H1 (cell line): ENCODE measurements at regions not wholly inside any gene's neighbourhood (a gene's known extent, or its start where the extent isn't known, plus 50 kb on each side); places are given as distances from the start of the nearest gene placed in this dataset.
A peak's percentile ranks its signal among the peaks of the same experiment; 100 is the strongest.

Source experiments
- CTCF ChIA-PET: fragments of 300-600 bp; sonication (Branson Sonifier 250); formaldehyde crosslinking; loops from one replicate; lab custom pipeline; 2021; ENCODE audit not compliant: partially characterized antibody; lab: Charles Lee
- POLR2A ChIA-PET: fragments of 300-600 bp; sonication (Branson Sonifier 250); formaldehyde crosslinking; loops from one replicate; lab custom pipeline; 2021; ENCODE audit warnings: inconsistent platforms; ENCODE audit not compliant: partially characterized antibody; lab: Charles Lee
- DNase-seq, 2 experiments: peaks; one replicate each; pipeline versions ENCODE4 v3.0.0 to v3.0.0-alpha.2; 2010 to 2022; ENCODE audit warnings: low spot score in 2 of 2, low read depth in 1 of 2, mixed read lengths in 1 of 2
- FAIRE-seq: peaks from 2 replicates; lab custom pipeline; 2011; peaks lifted over from hg19 to GRCh38; lab: Jason Lieb, UNC
- H2AFZ ChIP-seq: 2 replicates; pipeline ENCODE4 v1.8.1; 2012; ENCODE audit warnings: low read length, inconsistent platforms
- H2AK5ac ChIP-seq: 2 replicates; pipeline ENCODE4 v1.6.1; 2013; ENCODE audit warnings: low read depth, low read length
- H2BK120ac ChIP-seq: replicated peaks from 2 replicates; pipeline ENCODE3; 2013; ENCODE audit warnings: low read depth, low read length, inconsistent platforms
- H2BK12ac ChIP-seq: 2 replicates; pipeline ENCODE4 v1.6.1; 2013; ENCODE audit warnings: low read depth, low read length
- H2BK15ac ChIP-seq: 2 replicates; pipeline ENCODE4 v1.6.1; 2013; ENCODE audit warnings: low read length
- H2BK20ac ChIP-seq: 2 replicates; pipeline ENCODE4 v1.6.1; 2013; ENCODE audit warnings: low read length
- H2BK5ac ChIP-seq: 2 replicates; pipeline ENCODE4 v1.6.1; 2013; ENCODE audit warnings: low read depth, low read length
- H3K14ac ChIP-seq: 2 replicates; pipeline ENCODE4 v1.6.1; 2013; ENCODE audit warnings: inconsistent platforms; ENCODE audit not compliant: insufficient read length
- H3K18ac ChIP-seq: 2 replicates; pipeline ENCODE4 v1.6.1; 2013; ENCODE audit warnings: low read length; ENCODE audit errors: extremely low read depth
- H3K23ac ChIP-seq: 2 replicates; pipeline ENCODE4 v1.6.1; 2013; ENCODE audit warnings: inconsistent platforms; ENCODE audit not compliant: insufficient read length
- H3K23me2 ChIP-seq: 2 replicates; pipeline ENCODE4 v1.6.1; 2013; ENCODE audit warnings: low read depth, low read length
- H3K27ac ChIP-seq: 2 replicates; pipeline ENCODE4 v1.6.1; 2011; ENCODE audit warnings: low read depth, low read length, inconsistent platforms
- H3K27me3 ChIP-seq, 4 experiments: replicated peaks in 1 of 4; 1 replicate in 1 of 4; 2 replicates in 3 of 4; pipeline versions ENCODE4 v1.6.1 to v1.8.1; 2011 to 2013; ENCODE audit warnings: low read length in 3 of 4, mild to moderate bottlenecking in 3 of 4, inconsistent platforms in 2 of 4, mixed read lengths in 2 of 4, moderate library complexity in 1 of 4; ENCODE audit not compliant: control insufficient read depth in 3 of 4, insufficient read depth in 3 of 4; ENCODE audit errors: extremely low read depth in 1 of 4
- H3K36me3 ChIP-seq, 4 experiments: 2 replicates each; pipeline versions ENCODE4 v1.6.1 to v1.8.1; 2011 to 2013; ENCODE audit warnings: mild to moderate bottlenecking in 4 of 4, low read length in 3 of 4, moderate library complexity in 2 of 4, control low read depth in 1 of 4, inconsistent platforms in 1 of 4; ENCODE audit not compliant: insufficient read depth in 4 of 4, control insufficient read depth in 2 of 4
- H3K4ac ChIP-seq: replicated peaks from 2 replicates; pipeline ENCODE3; 2013; ENCODE audit warnings: low read length, low read depth, mixed read lengths, inconsistent platforms; ENCODE audit not compliant: insufficient read length
- H3K4me1 ChIP-seq, 4 experiments: replicated peaks in 1 of 4; 1 replicate in 1 of 4; 2 replicates in 3 of 4; pipeline versions ENCODE4 v1.6.1 to v1.8.1; 2011 to 2013; ENCODE audit warnings: low read length in 3 of 4, inconsistent platforms in 2 of 4, mixed read lengths in 1 of 4; ENCODE audit not compliant: insufficient read depth in 4 of 4, control insufficient read depth in 3 of 4
- H3K4me2 ChIP-seq, 2 experiments: 2 replicates each; pipeline versions ENCODE4 v1.6.1 to v1.8.1; 2011 to 2013; ENCODE audit warnings: low read depth in 2 of 2, low read length in 2 of 2, control low read depth in 1 of 2, inconsistent platforms in 1 of 2, mild to moderate bottlenecking in 1 of 2; ENCODE audit not compliant: insufficient read depth in 1 of 2
- H3K4me3 ChIP-seq, 4 experiments: fragments of 200-600, 300-600 bp in 1 of 4; sonication (generic), shearing (Covaris generic), sonication (Bioruptor Twin) in 1 of 4; 2 replicates each; pipeline versions ENCODE4 v1.5.1 to v1.8.1; 2011 to 2016; ENCODE audit warnings: low read length in 4 of 4, low read depth in 3 of 4, control low read depth in 2 of 4, inconsistent platforms in 2 of 4, mild to moderate bottlenecking in 2 of 4, mixed read lengths in 1 of 4, moderate library complexity in 1 of 4; ENCODE audit not compliant: insufficient read depth in 2 of 4; ENCODE audit errors: extremely low read depth in 1 of 4
- H3K56ac ChIP-seq: replicated peaks from 2 replicates; pipeline ENCODE3; 2013; ENCODE audit warnings: low read depth, mild to moderate bottlenecking, mixed read lengths, low read length, inconsistent platforms; ENCODE audit not compliant: insufficient read length
- H3K79me1 ChIP-seq: 2 replicates; pipeline ENCODE4 v1.6.1; 2013; ENCODE audit warnings: low read depth, low read length, control low read depth
- H3K79me2 ChIP-seq, 2 experiments: 2 replicates each; pipeline versions ENCODE4 v1.6.1 to v1.8.1; 2012 to 2013; ENCODE audit warnings: low read length in 2 of 2, mild to moderate bottlenecking in 2 of 2, inconsistent platforms in 1 of 2; ENCODE audit not compliant: insufficient read depth in 2 of 2, control insufficient read depth in 1 of 2
- H3K9ac ChIP-seq, 4 experiments: replicated peaks in 1 of 4; 1 replicate in 1 of 4; 2 replicates in 3 of 4; pipeline versions ENCODE4 v1.6.1 to v1.8.1; 2011 to 2013; ENCODE audit warnings: low read depth in 3 of 4, low read length in 3 of 4, control low read depth in 2 of 4, mild to moderate bottlenecking in 2 of 4, moderate library complexity in 2 of 4, inconsistent platforms in 1 of 4; ENCODE audit errors: extremely low read depth in 1 of 4
- H3K9me3 ChIP-seq, 2 experiments: 2 replicates each; pipeline versions ENCODE4 v1.6.1 to v1.8.1; 2012 to 2013; ENCODE audit warnings: mild to moderate bottlenecking in 2 of 2, moderate library complexity in 2 of 2, control low read depth in 1 of 2, inconsistent platforms in 1 of 2, low read depth in 1 of 2, low read length in 1 of 2, mixed read lengths in 1 of 2; ENCODE audit not compliant: insufficient read depth in 2 of 2
- H4K20me1 ChIP-seq, 2 experiments: replicated peaks in 1 of 2; 2 replicates each; pipeline versions ENCODE3 to v1.8.1; 2011 to 2013; ENCODE audit warnings: inconsistent platforms in 2 of 2, low read length in 2 of 2, mild to moderate bottlenecking in 1 of 2; ENCODE audit not compliant: insufficient read depth in 2 of 2, control insufficient read depth in 1 of 2
- H4K5ac ChIP-seq: 2 replicates; pipeline ENCODE4 v1.6.1; 2013; ENCODE audit warnings: low read length, low read depth, mixed read lengths, inconsistent platforms; ENCODE audit not compliant: insufficient read length
- H4K8ac ChIP-seq: 2 replicates; pipeline ENCODE4 v1.8.0; 2013; ENCODE audit warnings: mild to moderate bottlenecking, moderate library complexity, low read length, inconsistent platforms; ENCODE audit not compliant: insufficient read depth; ENCODE audit errors: extremely low read depth
- H4K91ac ChIP-seq: replicated peaks from 2 replicates; pipeline ENCODE3; 2013; ENCODE audit warnings: low read length, mixed read lengths, inconsistent platforms; ENCODE audit not compliant: insufficient read length
- ATF2 ChIP-seq: IDR thresholded peaks from 2 replicates; pipeline ENCODE4 v1.6.1; 2012; ENCODE audit warnings: low read length, inconsistent platforms
- BCL11A ChIP-seq, 2 experiments: IDR thresholded peaks; one replicate each; pipeline ENCODE4 v1.6.1; 2011; ENCODE audit warnings: low read depth in 2 of 2, low read length in 2 of 2, mild to moderate bottlenecking in 2 of 2
- KDM4A ChIP-seq: IDR thresholded peaks from one replicate; pipeline ENCODE4 v1.7.1; 2012; ENCODE audit warnings: low read depth, mild to moderate bottlenecking, moderate library complexity, low read length, inconsistent platforms; ENCODE audit not compliant: severe bottlenecking
- NRF1 ChIP-seq: IDR thresholded peaks from 2 replicates; pipeline ENCODE4 v1.6.1; 2011; ENCODE audit warnings: mild to moderate bottlenecking, low read depth, low read length, improper control_type of control experiment
- RBBP5 ChIP-seq: IDR thresholded peaks from 2 replicates; pipeline ENCODE4 v1.7.1; 2012; ENCODE audit warnings: low read depth, mild to moderate bottlenecking, inconsistent platforms, low read length, moderate library complexity, borderline replicate concordance
- RXRA ChIP-seq: IDR thresholded peaks from 2 replicates; pipeline ENCODE4 v1.6.1; 2011; ENCODE audit warnings: low read depth, mild to moderate bottlenecking, low read length, moderate library complexity; ENCODE audit not compliant: insufficient read depth
- TAF7 ChIP-seq: optimal IDR thresholded peaks from 2 replicates; pipeline ENCODE3; 2011; ENCODE audit warnings: low read depth, mild to moderate bottlenecking, inconsistent platforms, low read length, moderate library complexity, borderline replicate concordance
- WGBS, 2 experiments: shearing (Covaris generic) in 1 of 2; methylation state at CpG; one replicate each; pipeline versions ENCODE4 v1.1.6 to v1.1.7; 2013 to 2015; ENCODE audit warnings: low lambda C conversion rate in 2 of 2, mixed read lengths in 2 of 2, inconsistent platforms in 1 of 2, low coverage in 1 of 2, missing lambda C conversion rate in 1 of 2; ENCODE audit not compliant: insufficient replicate concordance in 2 of 2, insufficient coverage in 1 of 2, insufficient read length in 1 of 2; ENCODE audit errors: extremely low coverage in 1 of 2, missing lambda C conversion rate in 1 of 2; 5-methylcytosine and 5-hydroxymethylcytosine counted together
- TF ChIP-seq, protein P1 (sequence below): IDR thresholded peaks from 2 replicates; pipeline ENCODE4 v1.6.1; 2012; ENCODE audit warnings: inconsistent platforms

GRCh38 chr14:71206766-71207371, 299.6 kb downstream of the PCNX1 start:
- Histone ChIP-seq H3K79me1 (no peaks in the 10 kb centered on the region), H3K4me2 (no peak overlapping the region), H3K27ac (no peak overlapping the region), H3K9ac (no peak overlapping the region), H3K14ac (no peak overlapping the region), H3K23ac (no peak overlapping the region), H4K20me1 (no peaks in the 10 kb centered on the region), H2BK20ac (no peak overlapping the region), H2BK12ac (0 out of 2 replicates have a peak overlapping the region, but pooled peaks have one; percentile 2), H4K91ac (no peak overlapping the region), H2BK120ac (no peak overlapping the region), H3K4me1 (no peaks in the 10 kb centered on the region), H3K4me3 (no peak overlapping the region), H3K4ac (no peak overlapping the region), H2BK15ac (peak overlapping the region; percentile 61; the same call in 1 of the 2 replicates), H2BK5ac (no peak overlapping the region), H2AK5ac (no peak overlapping the region), H3K27me3 (no peaks in the 10 kb centered on the region), H3K23me2 (peaks cover 2% of the 10 kb centered on the region; the same call in 1 of the 2 replicates), H3K79me2 (no peaks in the 10 kb centered on the region), H3K9me3 (no peaks in the 10 kb centered on the region), H3K56ac (no peak overlapping the region), H4K8ac (no peak overlapping the region), H2AFZ (no peak overlapping the region), H3K36me3 (no peaks in the 10 kb centered on the region), H3K18ac (no peak overlapping the region), H4K5ac (no peak overlapping the region)
- ChIA-PET CTCF (interaction anchor here (0.6 to 3.2 kb wide), 4 partner anchors 9 to 546 kb away, joined by 3 to 9 read pairs (median 4); no protein-coding TSS in a partner anchor), POLR2A (no interaction called here)
- TF ChIP-seq RBBP5 (no peak), RXRA (no peak), KDM4A (no peak), TAF7 (no peak), BCL11A (IDR thresholded peaks at IDR 0.05; ENCODE audit: low read depth in 2 of 2, low read length in 2 of 2) (no peak), NRF1 (no peak), ATF2 (no peak)
- TF ChIP-seq, protein P1, sequence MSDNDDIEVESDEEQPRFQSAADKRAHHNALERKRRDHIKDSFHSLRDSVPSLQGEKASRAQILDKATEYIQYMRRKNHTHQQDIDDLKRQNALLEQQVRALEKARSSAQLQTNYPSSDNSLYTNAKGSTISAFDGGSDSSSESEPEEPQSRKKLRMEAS: no peak
- no peak for DNase-seq
- 87% methylated on average over 7 of the region's 7 CpGs; no CpG with 5 or more reads in 1 of the 2 experiments for WGBS, 2 experiments
- no peak for FAIRE-seq
